D721Med (cell line): ENCODE measurements at regions not wholly inside any gene's neighbourhood (a gene's known extent, or its start where the extent isn't known, plus 50 kb on each side); places are given as distances from the start of the nearest gene placed in this dataset.

ENCODE experiments used
- DNase-seq: peaks from one replicate; pipeline ENCODE4 v3.0.0; 2011; ENCODE audit warnings: low spot score; ENCODE audit not compliant: insufficient read length
- FAIRE-seq: peaks from 2 replicates; lab custom pipeline; 2011; peaks lifted over from hg19 to GRCh38; lab: Jason Lieb, UNC
- CTCF ChIP-seq: IDR thresholded peaks from 2 replicates; pipeline ENCODE4 v1.5.1; 2012; ENCODE audit warnings: mild to moderate bottlenecking, control low read depth; ENCODE audit not compliant: insufficient read depth; ENCODE audit errors: missing control alignments

DNA sequence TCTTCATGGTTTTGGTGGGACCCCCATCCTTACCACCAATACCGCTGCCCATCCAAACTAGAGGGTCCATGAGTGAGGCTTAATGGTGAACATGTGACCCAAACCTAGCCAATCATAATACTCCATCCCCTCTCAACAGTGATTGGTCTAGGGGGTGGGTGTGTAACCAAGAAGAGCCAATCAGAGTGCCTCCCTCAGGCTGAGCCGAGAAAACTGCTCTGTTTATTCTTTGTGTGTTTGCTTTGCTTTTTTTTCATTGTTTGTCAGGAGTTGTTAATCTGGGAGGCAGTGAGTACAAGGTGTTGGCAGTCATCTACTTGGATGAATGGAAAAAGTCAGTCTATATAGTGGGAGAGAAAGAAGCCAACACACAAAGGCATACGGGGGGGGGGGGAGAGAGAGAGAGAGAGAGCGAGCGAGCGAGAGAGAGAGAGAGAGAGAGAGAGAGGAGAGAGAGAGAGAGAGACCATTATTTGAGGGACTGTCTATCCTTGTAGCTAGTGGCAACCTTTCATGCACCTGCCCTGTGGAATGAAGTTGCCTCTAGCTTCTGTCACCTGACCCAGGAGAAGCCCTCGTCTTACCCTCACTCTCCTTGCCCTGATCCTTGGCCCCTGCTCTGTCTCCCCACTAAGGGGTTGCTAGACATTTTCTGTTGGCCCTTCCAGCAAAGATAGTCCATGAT, 441.7 kb downstream of the TYW1 start:
- DNase-seq (no peak), FAIRE-seq (no peak)
- TF ChIP-seq CTCF, result no peak

GRCh38 chr7:67438913-67439505, 442.4 kb downstream of the TYW1 start:
- no peak for FAIRE-seq

GRCh38 chr7:67440321-67440720, 443.7 kb downstream of the TYW1 start:
- DNase-seq (no peak), FAIRE-seq (no peak)
- no peak for TF ChIP-seq CTCF

More at GRCh38 chr7:67438913-67439505, 442.4 kb downstream of the TYW1 start:
- TF ChIP-seq CTCF, result no peak
- no peak for DNase-seq

GRCh38 chr7:67445728-67446127, 449.1 kb downstream of the TYW1 start:
- TF ChIP-seq CTCF, result no peak
- DNase-seq (no peak), FAIRE-seq (no peak)

DNA sequence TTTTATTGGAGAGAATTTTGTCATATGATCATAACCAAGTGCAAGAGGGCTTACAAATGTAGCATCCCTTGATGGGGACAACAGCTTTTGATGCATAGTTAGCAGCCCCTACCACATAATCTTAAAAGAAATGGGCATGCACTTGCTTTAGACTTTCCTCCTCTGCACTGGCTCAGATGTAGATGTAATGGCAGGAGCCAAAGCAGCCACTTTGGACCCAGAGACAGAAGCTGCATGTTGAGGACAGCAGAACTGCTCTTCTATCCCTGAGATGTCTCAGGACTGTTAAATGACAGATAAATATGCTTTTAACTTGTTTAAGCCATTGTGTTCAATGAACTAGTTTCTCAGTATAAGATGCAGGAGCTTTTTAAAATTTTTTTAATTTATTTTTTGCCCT, 450.7 kb downstream of the TYW1 start:
- TF ChIP-seq CTCF, result no peak
- DNase-seq (no peak), FAIRE-seq (no peak)

DNA sequence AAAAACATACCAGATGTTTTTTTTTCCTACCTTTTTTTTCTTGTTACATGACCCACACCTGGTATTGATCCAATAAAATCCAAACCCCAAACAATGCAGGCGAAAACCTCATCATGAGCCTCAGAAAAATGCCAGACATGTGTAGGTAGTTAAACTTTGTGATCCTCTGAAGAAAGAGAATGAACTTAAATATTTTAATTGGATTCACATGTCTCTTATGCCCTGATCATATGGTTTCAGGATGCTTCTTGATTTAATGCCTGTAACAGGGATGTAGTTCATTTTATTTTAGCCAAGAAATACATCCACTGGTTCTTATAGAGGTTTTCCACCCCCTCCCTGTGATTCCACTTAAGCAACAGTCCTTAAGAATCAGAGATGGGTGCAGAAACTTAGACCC, 451.6 kb downstream of the TYW1 start:
- no peak for TF ChIP-seq CTCF
- no peak for FAIRE-seq
- DNase-seq, result no peak

GRCh38 chr7:67450171-67450570, 453.5 kb downstream of the TYW1 start:
- FAIRE-seq (no peak), DNase-seq (no peak)
- TF ChIP-seq CTCF, result no peak
